ENCODE measurements at regions not wholly inside any gene's neighbourhood (a gene's known extent, or its start where the extent isn't known, plus 50 kb on each side); places are given as distances from the start of the nearest gene placed in this dataset.

DNA sequence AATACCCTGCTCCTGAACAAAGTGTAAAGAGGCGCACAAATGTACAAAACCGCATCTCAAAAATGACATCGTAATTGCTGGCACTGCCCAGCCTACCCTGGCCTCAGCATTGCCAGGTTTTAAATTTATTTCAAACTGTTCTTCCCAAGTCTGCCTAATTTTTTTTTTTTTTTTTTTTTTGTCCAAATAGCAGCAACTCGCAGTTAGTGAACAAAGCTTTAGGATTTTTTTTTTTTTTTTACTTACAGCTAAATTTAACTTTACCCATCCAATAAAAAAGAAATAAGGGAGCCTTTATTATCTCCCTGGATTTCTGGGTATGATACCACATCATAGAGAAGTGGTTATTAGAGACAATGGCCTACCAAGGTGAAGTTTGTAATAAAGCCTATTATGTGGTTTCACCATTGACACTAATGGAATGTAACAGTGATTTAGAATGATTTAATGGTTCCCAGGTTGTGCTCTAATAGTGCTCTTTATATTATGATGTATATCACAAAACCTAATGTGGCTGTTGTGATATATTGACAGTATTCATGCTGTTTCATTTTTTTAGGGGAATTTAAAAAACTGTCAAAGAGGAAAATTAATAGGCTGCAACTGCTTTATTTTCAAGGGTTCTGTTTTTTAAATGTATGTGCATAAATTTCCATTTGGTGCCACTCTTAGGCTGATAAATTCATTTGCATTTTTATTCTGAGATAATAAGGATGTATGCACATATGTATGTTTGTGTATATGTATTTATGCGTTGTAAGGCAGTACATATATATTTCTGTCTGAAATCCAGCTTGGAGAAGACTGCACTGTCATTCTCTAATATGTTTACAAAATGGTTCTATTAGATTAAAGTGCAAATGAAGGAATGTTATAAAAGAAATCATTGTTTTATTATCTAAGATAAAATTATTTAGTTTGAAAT is 309.0 kb downstream of the TFEC start:
- Mint-ChIP-seq H3K27ac (no peak overlapping the region), H3K36me3 (ENCODE audit: low read depth) (no peaks in the 10 kb centered on the region), H3K4me3 (no peak overlapping the region), H3K9me3 (no peaks in the 10 kb centered on the region), H3K27me3 (no peaks in the 10 kb centered on the region), H3K4me1 (peaks cover 8% of the 10 kb centered on the region)
- ChIA-PET POLR2A (no interaction called here), CTCF (interaction anchor here (0.6 to 1.2 kb wide), 3 partner anchors 14 to 312 kb away, joined by 3 read pairs; no protein-coding TSS in a partner anchor)
- no peak for DNase-seq

DNA sequence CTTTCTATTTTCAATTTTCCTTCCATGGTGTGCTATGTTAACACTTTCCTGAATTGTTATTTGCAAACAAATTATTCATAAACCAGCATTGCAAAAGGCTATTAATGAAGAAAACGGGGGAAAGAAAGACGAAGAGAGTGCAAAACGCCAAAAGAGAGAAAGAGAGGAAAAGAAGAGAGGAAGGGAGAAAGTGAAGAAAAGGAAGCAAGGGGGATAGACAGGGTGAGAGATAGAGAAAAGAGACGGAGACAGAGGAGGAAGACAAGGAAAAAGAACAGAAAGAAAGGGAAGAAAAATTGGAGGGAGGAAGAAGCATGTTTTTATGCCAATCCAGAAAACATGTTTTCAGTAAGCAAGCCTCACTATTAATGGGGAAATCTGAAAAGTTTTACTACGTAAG is 310.6 kb downstream of the TFEC start:
- POLR2A ChIA-PET, result no interaction called here
- Mint-ChIP-seq H3K27ac (no peak overlapping the region), H3K27me3 (peaks cover 2% of the 10 kb centered on the region), H3K4me1 (peaks cover 8% of the 10 kb centered on the region), H3K4me3 (no peak overlapping the region), H3K36me3 (ENCODE audit: low read depth) (no peaks in the 10 kb centered on the region), H3K9me3 (no peaks in the 10 kb centered on the region)
- DNase-seq, result no peak
- CTCF ChIA-PET, result no interaction called here

DNA sequence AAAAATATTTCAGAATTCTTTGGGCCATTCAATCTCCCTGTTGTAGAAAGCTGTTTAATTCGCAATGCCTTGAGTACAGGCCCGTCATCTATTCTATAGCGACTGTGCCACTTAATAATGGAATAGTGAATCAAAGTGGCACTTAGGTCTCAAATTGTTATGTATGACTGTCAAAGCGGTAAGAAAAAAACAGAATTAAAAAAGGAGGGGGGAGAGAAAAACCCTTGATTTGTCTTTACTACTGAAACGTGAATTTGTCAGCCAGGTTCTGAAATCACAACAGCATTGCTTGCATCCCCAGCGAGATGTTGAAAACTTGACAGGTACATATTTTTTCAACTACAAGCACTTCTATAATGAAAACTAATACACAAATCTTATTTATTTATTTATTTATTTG is 320.9 kb downstream of the TFEC start:
- H3K4me3 Mint-ChIP-seq, result no peak overlapping the region
- ChIA-PET CTCF (no interaction called here), POLR2A (no interaction called here)
- no peaks in the 10 kb centered on the region for H3K9me3 Mint-ChIP-seq
- H3K4me1 Mint-ChIP-seq, result no peaks in the 10 kb centered on the region
- no peak for DNase-seq
- H3K36me3 Mint-ChIP-seq (ENCODE audit: low read depth), result no peaks in the 10 kb centered on the region
- H3K27ac Mint-ChIP-seq, result no peak overlapping the region
- no peaks in the 10 kb centered on the region for H3K27me3 Mint-ChIP-seq

DNA sequence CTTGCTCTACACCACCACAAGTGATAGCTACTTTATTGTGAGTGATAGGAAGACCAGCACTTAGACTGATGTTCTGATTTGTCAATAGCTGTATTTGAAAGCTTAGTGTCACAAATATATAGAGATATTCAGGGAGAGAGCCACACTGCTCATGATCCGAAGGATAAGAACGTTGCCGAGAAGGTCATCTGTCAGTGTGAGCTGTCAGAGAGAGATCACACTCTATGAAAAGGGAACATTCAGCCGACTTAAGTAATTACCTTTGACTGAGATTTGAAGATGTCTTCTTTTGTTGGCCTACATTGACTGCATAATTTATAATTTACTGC is 322.6 kb downstream of the TFEC start:
- no peak for DNase-seq
- H3K4me1 Mint-ChIP-seq, result no peaks in the 10 kb centered on the region
- no peak overlapping the region for H3K27ac Mint-ChIP-seq
- POLR2A ChIA-PET, result no interaction called here
- H3K9me3 Mint-ChIP-seq, result no peaks in the 10 kb centered on the region
- CTCF ChIA-PET, result interaction anchor here (0.9 to 1.8 kb wide), 4 partner anchors 28 to 843 kb away, joined by 3 to 6 read pairs (median 4); no protein-coding TSS in a partner anchor
- H3K27me3 Mint-ChIP-seq, result peaks cover 4% of the 10 kb centered on the region
- no peak overlapping the region for H3K4me3 Mint-ChIP-seq
- no peaks in the 10 kb centered on the region for H3K36me3 Mint-ChIP-seq (ENCODE audit: low read depth)

DNA sequence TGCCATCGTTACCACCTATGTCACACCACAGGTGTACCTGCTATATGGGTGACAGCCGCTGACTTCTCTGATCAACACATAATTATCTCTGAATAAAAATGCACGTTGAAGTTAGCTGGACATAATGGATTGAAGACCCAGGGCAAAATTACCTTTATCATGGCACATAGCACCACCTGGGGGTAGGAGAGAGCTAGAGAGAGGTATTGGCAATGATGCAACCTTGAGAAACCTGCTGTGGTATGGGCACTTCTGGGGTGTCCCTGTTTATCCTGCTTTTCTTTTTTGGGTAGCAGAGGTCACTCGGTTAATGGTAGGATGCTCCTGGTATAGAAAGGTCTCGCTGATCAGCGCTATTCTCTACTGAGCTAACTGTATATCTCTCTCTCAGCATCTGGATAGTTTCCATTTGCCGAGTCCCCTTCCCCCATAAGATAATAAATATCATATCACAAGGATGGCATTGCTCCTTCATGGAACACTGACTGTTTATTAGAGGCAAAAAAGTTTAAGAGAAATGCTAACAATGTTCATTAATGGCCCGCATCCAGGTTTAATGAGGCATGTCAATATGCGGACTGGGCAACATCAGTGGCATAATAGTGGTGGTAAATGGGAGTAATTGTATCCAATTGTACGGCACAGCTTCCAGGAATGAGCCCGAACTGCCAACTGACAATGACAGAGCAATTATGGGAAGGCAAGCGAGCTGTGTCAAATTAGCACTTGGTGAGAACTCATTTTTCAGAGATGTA is 323.1 kb downstream of the TFEC start:
- Mint-ChIP-seq H3K4me3 (no peak overlapping the region), H3K27ac (no peak overlapping the region), H3K9me3 (no peaks in the 10 kb centered on the region), H3K36me3 (ENCODE audit: low read depth) (no peaks in the 10 kb centered on the region), H3K4me1 (no peaks in the 10 kb centered on the region), H3K27me3 (peaks cover 4% of the 10 kb centered on the region)
- no peak for DNase-seq
- CTCF ChIA-PET, result interaction anchor here (0.9 to 1.8 kb wide), 6 partner anchors 10 to 842 kb away, joined by 3 to 6 read pairs (median 3); no protein-coding TSS in a partner anchor
- POLR2A ChIA-PET, result no interaction called here

DNA sequence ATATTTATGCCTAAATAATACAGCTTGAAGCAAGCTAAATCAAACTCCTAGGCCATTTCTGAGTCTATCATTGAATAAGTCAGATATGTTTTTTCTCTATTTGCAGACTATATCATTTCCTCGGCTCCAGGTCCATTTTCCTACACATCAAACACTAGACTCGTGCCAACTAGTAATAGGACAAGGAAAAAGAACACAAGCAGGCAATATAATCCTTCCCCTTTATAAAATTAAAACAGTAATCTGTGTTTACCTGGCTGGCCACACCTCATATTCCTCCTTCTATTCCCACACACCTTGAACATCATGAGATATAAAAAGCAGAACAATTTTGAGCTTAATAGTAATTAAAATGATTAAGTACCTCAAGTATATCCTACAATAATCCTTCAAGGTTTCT is 325.7 kb downstream of the TFEC start:
- H3K4me3 Mint-ChIP-seq, result no peak overlapping the region
- ChIA-PET POLR2A (no interaction called here), CTCF (no interaction called here)
- H3K27me3 Mint-ChIP-seq, result peaks cover 12% of the 10 kb centered on the region
- no peaks in the 10 kb centered on the region for H3K4me1 Mint-ChIP-seq
- H3K27ac Mint-ChIP-seq, result no peak overlapping the region
- DNase-seq, result no peak
- no peaks in the 10 kb centered on the region for H3K9me3 Mint-ChIP-seq
- no peaks in the 10 kb centered on the region for H3K36me3 Mint-ChIP-seq (ENCODE audit: low read depth)

DNA sequence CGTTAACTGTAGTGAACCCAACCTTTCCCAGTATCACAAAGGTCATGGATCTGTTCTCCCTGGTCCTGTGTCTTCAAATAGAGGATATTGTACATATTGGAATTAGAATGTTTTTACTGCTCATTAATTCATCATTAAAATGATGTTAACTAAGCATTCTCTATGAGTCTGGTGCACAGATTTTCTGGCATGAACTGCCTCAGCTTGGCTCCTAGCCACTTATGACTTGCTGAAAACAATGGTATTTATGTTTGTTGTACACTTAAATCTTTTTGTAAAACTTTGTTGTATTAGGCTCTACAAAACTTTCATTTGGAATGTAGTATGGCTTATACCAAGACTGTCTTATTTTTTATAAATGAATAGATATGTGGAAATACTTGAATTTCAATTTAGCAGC is 329.4 kb downstream of the TFEC start:
- H3K27me3 Mint-ChIP-seq, result peaks cover 14% of the 10 kb centered on the region
- no peak overlapping the region for H3K27ac Mint-ChIP-seq
- H3K4me1 Mint-ChIP-seq, result no peaks in the 10 kb centered on the region
- H3K36me3 Mint-ChIP-seq (ENCODE audit: low read depth), result no peaks in the 10 kb centered on the region
- DNase-seq, result no peak
- CTCF ChIA-PET, result no interaction called here
- no peak overlapping the region for H3K4me3 Mint-ChIP-seq
- POLR2A ChIA-PET, result no interaction called here
- H3K9me3 Mint-ChIP-seq, result no peaks in the 10 kb centered on the region

DNA sequence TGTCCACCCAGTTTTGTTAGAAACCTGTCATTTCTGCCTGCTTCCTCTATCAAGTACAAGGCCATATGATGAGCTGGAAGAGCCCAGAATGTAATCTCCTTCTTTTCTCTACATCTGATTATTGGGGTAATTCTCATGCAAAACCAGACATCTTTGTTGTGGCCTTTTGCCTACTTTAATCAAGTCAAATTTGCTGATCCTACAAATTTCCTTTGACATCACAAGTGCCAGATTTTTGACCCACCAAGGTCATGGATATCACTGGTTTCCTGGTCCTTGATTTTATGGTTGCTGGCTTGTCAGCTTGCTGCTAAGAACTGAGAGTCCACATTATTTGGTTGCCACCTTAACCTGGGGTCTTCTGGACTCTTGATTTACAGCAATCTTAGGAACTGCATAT is 336.1 kb downstream of the TFEC start:
- Mint-ChIP-seq H3K4me3 (no peak overlapping the region), H3K4me1 (no peaks in the 10 kb centered on the region), H3K27ac (no peak overlapping the region), H3K9me3 (no peaks in the 10 kb centered on the region), H3K27me3 (peaks cover 1% of the 10 kb centered on the region), H3K36me3 (ENCODE audit: low read depth) (no peaks in the 10 kb centered on the region)
- DNase-seq, result no peak
- ChIA-PET CTCF (no interaction called here), POLR2A (no interaction called here)

DNA sequence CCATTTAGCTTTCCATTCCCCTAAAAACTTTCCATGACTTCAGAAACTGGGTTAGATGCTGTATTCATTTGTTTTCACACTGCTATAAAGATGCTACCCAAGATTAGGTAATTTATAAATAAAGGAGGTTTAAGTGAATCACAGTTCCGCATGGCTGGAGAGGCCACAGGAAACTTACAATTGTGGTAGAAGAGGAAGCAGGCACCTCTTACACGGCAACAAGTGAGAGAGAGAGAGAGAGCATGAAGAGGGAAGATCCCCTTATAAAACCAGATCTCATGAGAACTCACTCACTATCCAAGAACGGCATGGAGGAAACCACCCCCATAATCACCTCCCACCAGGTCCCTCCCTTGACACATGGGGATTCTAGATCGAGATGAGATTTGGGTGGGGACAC is 336.8 kb downstream of the TFEC start:
- Mint-ChIP-seq H3K9me3 (no peaks in the 10 kb centered on the region), H3K27me3 (no peaks in the 10 kb centered on the region), H3K36me3 (ENCODE audit: low read depth) (no peaks in the 10 kb centered on the region), H3K4me3 (no peak overlapping the region), H3K27ac (no peak overlapping the region), H3K4me1 (no peaks in the 10 kb centered on the region)
- ChIA-PET POLR2A (no interaction called here), CTCF (no interaction called here)
- no peak for DNase-seq

DNA sequence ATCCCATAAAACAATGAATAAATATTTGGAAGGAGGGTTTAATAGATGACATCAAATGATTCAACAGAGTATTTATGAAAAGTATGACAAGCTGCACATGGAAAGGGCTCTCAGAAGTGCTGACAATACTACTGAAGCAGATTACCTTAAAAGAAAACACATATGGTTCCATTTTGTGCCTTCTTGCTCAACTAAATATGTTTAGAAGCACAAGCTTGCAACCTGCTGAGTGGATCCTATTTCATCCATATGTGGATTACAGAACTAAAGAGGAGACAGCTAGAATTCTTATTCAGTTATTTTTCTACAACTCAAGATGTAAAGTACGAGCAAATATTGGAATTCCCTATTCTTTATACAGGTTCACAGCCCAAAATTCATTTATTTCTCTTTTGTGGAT is 340.6 kb downstream of the TFEC start:
- H3K4me3 Mint-ChIP-seq, result no peak overlapping the region
- DNase-seq, result no peak
- H3K36me3 Mint-ChIP-seq (ENCODE audit: low read depth), result no peaks in the 10 kb centered on the region
- no peak overlapping the region for H3K27ac Mint-ChIP-seq
- no peaks in the 10 kb centered on the region for H3K4me1 Mint-ChIP-seq
- ChIA-PET CTCF (interaction anchor here (2.1 kb wide), 1 partner anchor 9 kb away, joined by 9 read pairs; no protein-coding TSS in a partner anchor), POLR2A (no interaction called here)
- no peaks in the 10 kb centered on the region for H3K27me3 Mint-ChIP-seq
- no peaks in the 10 kb centered on the region for H3K9me3 Mint-ChIP-seq

DNA sequence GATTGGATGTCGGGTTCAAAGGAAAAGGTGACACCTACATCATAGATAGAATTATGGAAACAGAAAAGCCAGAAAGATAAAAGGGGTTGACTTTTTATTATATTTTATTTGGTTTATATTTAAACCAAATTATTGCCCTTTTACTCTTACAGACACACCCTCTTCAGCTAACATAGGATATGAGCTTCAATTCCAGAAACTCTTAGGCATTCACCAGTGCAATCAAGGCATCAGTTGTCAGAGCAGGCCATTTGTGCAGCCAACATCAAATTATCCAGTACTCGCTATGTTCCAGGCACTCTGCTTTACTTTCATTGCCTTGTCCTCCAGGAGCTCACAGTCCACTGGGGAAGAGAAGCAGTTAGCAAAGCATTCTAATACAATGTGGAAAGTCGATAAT is 347.5 kb downstream of the TFEC start:
- H3K9me3 Mint-ChIP-seq, result no peaks in the 10 kb centered on the region
- H3K27me3 Mint-ChIP-seq, result no peaks in the 10 kb centered on the region
- H3K27ac Mint-ChIP-seq, result no peak overlapping the region
- no peak overlapping the region for H3K4me3 Mint-ChIP-seq
- ChIA-PET CTCF (no interaction called here), POLR2A (no interaction called here)
- DNase-seq, result no peak
- no peaks in the 10 kb centered on the region for H3K4me1 Mint-ChIP-seq
- no peaks in the 10 kb centered on the region for H3K36me3 Mint-ChIP-seq (ENCODE audit: low read depth)

DNA sequence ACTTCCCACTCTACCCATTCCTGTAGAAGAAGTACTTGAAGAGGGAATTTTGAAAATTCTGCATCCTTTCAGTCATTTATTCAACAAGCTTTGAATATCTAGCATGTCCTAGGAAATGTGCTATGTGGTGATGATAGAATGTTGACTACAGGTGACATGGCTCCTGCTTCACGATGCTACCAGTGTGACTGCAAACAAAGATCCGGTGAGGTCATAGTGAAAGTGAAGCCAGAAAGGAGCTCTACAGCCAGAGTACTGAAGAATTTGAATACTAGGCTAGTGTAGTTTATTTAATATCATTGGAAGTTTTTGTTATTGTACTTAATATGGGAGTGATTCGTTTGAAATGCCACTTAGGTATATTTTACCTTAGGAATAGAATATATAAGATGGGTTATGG is 348.1 kb downstream of the TFEC start:
- Mint-ChIP-seq H3K27me3 (no peaks in the 10 kb centered on the region), H3K4me1 (no peaks in the 10 kb centered on the region), H3K9me3 (no peaks in the 10 kb centered on the region), H3K27ac (no peak overlapping the region), H3K36me3 (ENCODE audit: low read depth) (no peaks in the 10 kb centered on the region), H3K4me3 (no peak overlapping the region)
- no peak for DNase-seq
- ChIA-PET CTCF (no interaction called here), POLR2A (no interaction called here)

DNA sequence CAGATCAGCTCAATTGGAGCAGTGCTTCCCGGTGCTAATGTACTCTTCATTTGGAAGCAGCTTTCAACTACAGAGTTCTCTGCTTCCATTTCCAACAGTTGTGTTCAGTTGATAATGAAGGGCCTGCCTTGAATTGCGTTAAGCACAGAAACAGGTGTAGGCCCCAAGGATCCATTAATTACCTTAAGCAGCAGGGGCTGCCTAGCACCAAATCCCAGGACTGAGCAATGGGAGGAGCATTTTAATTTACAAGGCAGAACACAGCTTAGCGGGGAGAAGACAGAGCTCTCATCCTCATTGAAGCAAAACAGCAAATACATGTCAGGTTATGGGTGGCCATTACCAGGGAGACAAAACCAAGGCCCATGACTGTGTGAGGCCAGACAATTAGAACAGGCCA is 349.6 kb downstream of the TFEC start:
- ChIA-PET CTCF (interaction anchor here (1.1 to 2.2 kb wide), 2 partner anchors 9 to 27 kb away, joined by 3 to 9 read pairs; no protein-coding TSS in a partner anchor), POLR2A (no interaction called here)
- H3K27ac Mint-ChIP-seq, result no peak overlapping the region
- no peak for DNase-seq
- H3K36me3 Mint-ChIP-seq (ENCODE audit: low read depth), result no peaks in the 10 kb centered on the region
- no peak overlapping the region for H3K4me3 Mint-ChIP-seq
- no peaks in the 10 kb centered on the region for H3K27me3 Mint-ChIP-seq
- H3K9me3 Mint-ChIP-seq, result no peaks in the 10 kb centered on the region
- H3K4me1 Mint-ChIP-seq, result no peaks in the 10 kb centered on the region

DNA sequence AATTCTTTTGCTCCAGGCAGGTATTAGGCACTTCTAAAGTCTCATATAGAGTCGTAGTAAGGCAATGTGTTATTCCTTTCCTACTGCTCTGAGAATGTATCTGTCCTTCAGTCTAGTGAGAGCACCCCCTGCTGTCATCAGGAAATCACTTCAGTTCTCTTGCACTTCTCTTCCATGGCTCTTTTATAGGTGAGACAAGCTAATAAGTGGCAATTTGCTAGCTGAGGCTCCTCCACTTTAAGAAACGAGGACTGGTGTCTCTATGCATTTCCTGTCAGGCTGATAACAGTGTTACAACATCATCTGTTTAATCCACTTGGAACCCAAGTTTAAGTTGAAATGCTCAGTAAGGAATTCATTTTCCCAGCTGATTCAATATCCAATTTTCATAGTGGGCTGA is 350.6 kb downstream of the TFEC start:
- no peaks in the 10 kb centered on the region for H3K9me3 Mint-ChIP-seq
- no peak overlapping the region for H3K4me3 Mint-ChIP-seq
- H3K4me1 Mint-ChIP-seq, result no peaks in the 10 kb centered on the region
- H3K27me3 Mint-ChIP-seq, result no peaks in the 10 kb centered on the region
- DNase-seq, result no peak
- no peaks in the 10 kb centered on the region for H3K36me3 Mint-ChIP-seq (ENCODE audit: low read depth)
- H3K27ac Mint-ChIP-seq, result no peak overlapping the region
- ChIA-PET POLR2A (no interaction called here), CTCF (interaction anchor here (0.8 to 2.2 kb wide), 4 partner anchors 10 to 1598 kb away, joined by 3 to 10 read pairs (median 6); no protein-coding TSS in a partner anchor)
